CD14-positive monocyte (primary cell): ENCODE measurements at regions not wholly inside any gene's neighbourhood (a gene's known extent, or its start where the extent isn't known, plus 50 kb on each side); places are given as distances from the start of the nearest gene placed in this dataset.

Experiments
- DNase-seq, 3 donors: peaks; one replicate each; pipeline ENCODE4 v3.0.0-alpha.2; 2011 to 2022
- H2AFZ ChIP-seq: 2 replicates; pipeline ENCODE4 v1.6.0; 2012; ENCODE audit warnings: mild to moderate bottlenecking, low read depth, low read length, inconsistent platforms; ENCODE audit not compliant: insufficient read depth, poor library complexity, severe bottlenecking
- H3K27ac ChIP-seq, 2 donors: 1 replicate in 1 of 2; 2 replicates in 1 of 2; pipeline ENCODE4 v1.5.1; 2012 to 2013; ENCODE audit warnings: low read length in 2 of 2, control low read depth in 1 of 2, inconsistent platforms in 1 of 2, low read depth in 1 of 2, mild to moderate bottlenecking in 1 of 2
- H3K27me3 ChIP-seq, 2 donors: one replicate each; pipeline versions ENCODE4 v1.6.0 to v1.6.1; 2011 to 2013; ENCODE audit warnings: low read length in 2 of 2; ENCODE audit not compliant: control insufficient read depth in 2 of 2, insufficient read depth in 2 of 2
- H3K36me3 ChIP-seq, 2 donors: replicated peaks in 1 of 2; 1 replicate in 1 of 2; 2 replicates in 1 of 2; pipeline versions ENCODE4 v1.5.1 to v1.6.1; 2012 to 2013; ENCODE audit warnings: low read length in 2 of 2, control low read depth in 1 of 2, inconsistent platforms in 1 of 2, mild to moderate bottlenecking in 1 of 2; ENCODE audit not compliant: insufficient read depth in 2 of 2, control insufficient read depth in 1 of 2
- H3K4me1 ChIP-seq, 2 donors: 1 replicate in 1 of 2; 2 replicates in 1 of 2; pipeline versions ENCODE4 v1.5.1 to v1.6.1; 2012 to 2013; ENCODE audit warnings: low read length in 2 of 2, control low read depth in 1 of 2, inconsistent platforms in 1 of 2, mild to moderate bottlenecking in 1 of 2, moderate library complexity in 1 of 2; ENCODE audit not compliant: insufficient read depth in 2 of 2, control insufficient read depth in 1 of 2
- H3K4me2 ChIP-seq: replicated peaks from 2 replicates; pipeline ENCODE3; 2012; ENCODE audit warnings: low read length, moderate library complexity, mild to moderate bottlenecking; ENCODE audit not compliant: poor library complexity, severe bottlenecking; ENCODE audit errors: extremely low read depth
- H3K4me3 ChIP-seq, 3 experiments: fragments of 200-600 bp in 1 of 3; sonication (generic) in 1 of 3; replicated peaks in 1 of 3; 1 replicate in 2 of 3; 2 replicates in 1 of 3; pipeline ENCODE4 v1.5.1; 2011 to 2013; ENCODE audit warnings: low read length in 3 of 3, mild to moderate bottlenecking in 3 of 3, control low read depth in 2 of 3, low read depth in 2 of 3, inconsistent platforms in 1 of 3, moderate library complexity in 1 of 3
- H3K79me2 ChIP-seq: 2 replicates; pipeline ENCODE4 v1.6.0; 2012; ENCODE audit warnings: mild to moderate bottlenecking, control low read depth, inconsistent platforms, low read length, moderate library complexity; ENCODE audit not compliant: insufficient read depth
- H3K9ac ChIP-seq: 2 replicates; pipeline ENCODE4 v1.6.0; 2017; ENCODE audit warnings: low read length, mild to moderate bottlenecking; ENCODE audit not compliant: insufficient read depth, poor library complexity, severe bottlenecking
- H3K9me3 ChIP-seq, 2 donors: replicated peaks in 1 of 2; 1 replicate in 1 of 2; 2 replicates in 1 of 2; pipeline versions ENCODE4 v1.5.1 to v1.6.1; 2012 to 2013; ENCODE audit warnings: low read length in 2 of 2, control low read depth in 1 of 2; ENCODE audit not compliant: control insufficient read depth in 1 of 2, insufficient read depth in 1 of 2
- H4K20me1 ChIP-seq: 2 replicates; pipeline ENCODE4 v1.6.0; 2012; ENCODE audit warnings: mild to moderate bottlenecking, low read length, control low read depth, moderate library complexity; ENCODE audit not compliant: insufficient read depth
- H3K27ac Mint-ChIP-seq, 7 donors: one replicate each; pipeline ENCODE4 v1.8.0; 2020; ENCODE audit warnings: mild to moderate bottlenecking in 7 of 7, mixed read lengths in 7 of 7, moderate library complexity in 6 of 7, inconsistent platforms in 2 of 7
- H3K27me3 Mint-ChIP-seq, 3 donors: one replicate each; pipeline ENCODE4 v1.8.0; 2021 to 2022; ENCODE audit warnings: low read depth in 3 of 3, mild to moderate bottlenecking in 3 of 3, mixed read lengths in 3 of 3, moderate library complexity in 3 of 3, inconsistent platforms in 1 of 3
- H3K36me3 Mint-ChIP-seq, 2 donors: one replicate each; pipeline ENCODE4 v1.8.0; 2020; ENCODE audit warnings: mixed read lengths in 2 of 2, inconsistent platforms in 1 of 2, mild to moderate bottlenecking in 1 of 2
- H3K4me1 Mint-ChIP-seq: one replicate; pipeline ENCODE4 v1.8.0; 2020; ENCODE audit warnings: mild to moderate bottlenecking, mixed read lengths
- H3K4me3 Mint-ChIP-seq, 2 donors: one replicate each; pipeline ENCODE4 v1.8.0; 2020; ENCODE audit warnings: mild to moderate bottlenecking in 2 of 2, mixed read lengths in 2 of 2, moderate library complexity in 1 of 2
- H3K9me3 Mint-ChIP-seq, 7 donors: one replicate each; pipeline ENCODE4 v1.8.0; 2020 to 2022; ENCODE audit warnings: mixed read lengths in 7 of 7, mild to moderate bottlenecking in 6 of 7, moderate library complexity in 6 of 7, inconsistent platforms in 2 of 7
- intact Hi-C, 2 donors: fragments of 100-400 bp; cut with micrococcal nuclease; formaldehyde crosslinking; loops; one replicate each; pipeline versions ENCODE4 v1.15.0 to v1.15.1; 2023
- TF ChIP-seq, protein P1 (sequence below): fragments of 200-600 bp; IDR thresholded peaks from one replicate; pipeline ENCODE4 v1.8.0; 2022; ENCODE audit warnings: antibody characterized with exemption, mild to moderate bottlenecking

- Histone ChIP-seq H3K36me3 (no peaks in the 10 kb centered on the region), H3K9ac (no peak overlapping the region), H3K79me2 (no peaks in the 10 kb centered on the region), H2AFZ (no peak overlapping the region), H3K9me3 (no peaks in the 10 kb centered on the region), H3K27me3 (no peaks in the 10 kb centered on the region), H3K4me1 (no peaks in the 10 kb centered on the region), H3K4me2 (no peak overlapping the region), H4K20me1 (no peaks in the 10 kb centered on the region), H3K4me3 (no peak overlapping the region), H3K27ac (no peak overlapping the region)
- Mint-ChIP-seq H3K36me3 (no peaks in the 10 kb centered on the region), H3K4me3 (no peak overlapping the region), H3K27ac (no peak overlapping the region), H3K9me3 (peaks cover 0 to 2% (median 0%) of the 10 kb centered on the region in 7 donors), H3K4me1 (no peaks in the 10 kb centered on the region), H3K27me3 (no peaks in the 10 kb centered on the region)
- intact Hi-C loops: no loop called here
- DNase-seq: no peak
- TF ChIP-seq, protein P1, sequence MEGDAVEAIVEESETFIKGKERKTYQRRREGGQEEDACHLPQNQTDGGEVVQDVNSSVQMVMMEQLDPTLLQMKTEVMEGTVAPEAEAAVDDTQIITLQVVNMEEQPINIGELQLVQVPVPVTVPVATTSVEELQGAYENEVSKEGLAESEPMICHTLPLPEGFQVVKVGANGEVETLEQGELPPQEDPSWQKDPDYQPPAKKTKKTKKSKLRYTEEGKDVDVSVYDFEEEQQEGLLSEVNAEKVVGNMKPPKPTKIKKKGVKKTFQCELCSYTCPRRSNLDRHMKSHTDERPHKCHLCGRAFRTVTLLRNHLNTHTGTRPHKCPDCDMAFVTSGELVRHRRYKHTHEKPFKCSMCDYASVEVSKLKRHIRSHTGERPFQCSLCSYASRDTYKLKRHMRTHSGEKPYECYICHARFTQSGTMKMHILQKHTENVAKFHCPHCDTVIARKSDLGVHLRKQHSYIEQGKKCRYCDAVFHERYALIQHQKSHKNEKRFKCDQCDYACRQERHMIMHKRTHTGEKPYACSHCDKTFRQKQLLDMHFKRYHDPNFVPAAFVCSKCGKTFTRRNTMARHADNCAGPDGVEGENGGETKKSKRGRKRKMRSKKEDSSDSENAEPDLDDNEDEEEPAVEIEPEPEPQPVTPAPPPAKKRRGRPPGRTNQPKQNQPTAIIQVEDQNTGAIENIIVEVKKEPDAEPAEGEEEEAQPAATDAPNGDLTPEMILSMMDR: no peak
Measured at GRCh38 chr4:81290813-81291212, 75.8 kb upstream of the PRKG2 start.

GRCh38 chr4:81287101-81287500 is 72.1 kb upstream of the PRKG2 start:
- Histone ChIP-seq H3K79me2 (no peaks in the 10 kb centered on the region), H3K4me1 (no peaks in the 10 kb centered on the region), H3K9me3 (no peaks in the 10 kb centered on the region), H3K4me2 (no peak overlapping the region), H4K20me1 (no peaks in the 10 kb centered on the region), H3K9ac (no peak overlapping the region), H2AFZ (no peak overlapping the region), H3K36me3 (no peaks in the 10 kb centered on the region), H3K27ac (no peak overlapping the region), H3K4me3 (no peak overlapping the region), H3K27me3 (no peaks in the 10 kb centered on the region)
- Mint-ChIP-seq H3K27ac (no peak overlapping the region), H3K9me3 (peaks cover 0 to 2% (median 0%) of the 10 kb centered on the region in 7 donors), H3K27me3 (peaks cover 0 to 2% (median 0%) of the 10 kb centered on the region in 3 donors), H3K4me1 (no peaks in the 10 kb centered on the region), H3K4me3 (no peak overlapping the region), H3K36me3 (no peaks in the 10 kb centered on the region)
- intact Hi-C loops: no loop called here
- TF ChIP-seq, protein P1: no peak
- no peak for DNase-seq
